HUES64 (cell line): ENCODE measurements at regions not wholly inside any gene's neighbourhood (a gene's known extent, or its start where the extent isn't known, plus 50 kb on each side); places are given as distances from the start of the nearest gene placed in this dataset.

Experiments used
- H3K27ac ChIP-seq: 2 replicates; pipeline ENCODE4 v1.7.0; 2013; ENCODE audit warnings: low read depth, low read length, inconsistent platforms
- H3K27me3 ChIP-seq: 2 replicates; pipeline ENCODE4 v1.6.1; 2013; ENCODE audit warnings: mild to moderate bottlenecking, low read length; ENCODE audit not compliant: insufficient read depth
- H3K36me3 ChIP-seq: 2 replicates; pipeline ENCODE4 v1.6.1; 2013; ENCODE audit warnings: mild to moderate bottlenecking, low read length; ENCODE audit not compliant: insufficient read depth
- H3K4me1 ChIP-seq: 2 replicates; pipeline ENCODE4 v1.6.1; 2013; ENCODE audit warnings: mild to moderate bottlenecking, low read length, moderate library complexity; ENCODE audit not compliant: insufficient read depth
- H3K4me3 ChIP-seq: 2 replicates; pipeline ENCODE4 v1.5.1; 2013; ENCODE audit warnings: mild to moderate bottlenecking, low read length, moderate library complexity
- H3K9ac ChIP-seq: 2 replicates; pipeline ENCODE4 v1.6.1; 2013; ENCODE audit warnings: mild to moderate bottlenecking, low read depth, low read length
- H3K9me3 ChIP-seq: 2 replicates; pipeline ENCODE4 v1.6.1; 2013; ENCODE audit warnings: low read depth, low read length; ENCODE audit not compliant: insufficient read depth
- WGBS: fragments of 150-250, 120-280 bp; methylation state at CpG from one replicate; pipeline ENCODE4 v1.1.7; 2013; ENCODE audit warnings: missing lambda C conversion rate; 5-methylcytosine and 5-hydroxymethylcytosine counted together

DNA sequence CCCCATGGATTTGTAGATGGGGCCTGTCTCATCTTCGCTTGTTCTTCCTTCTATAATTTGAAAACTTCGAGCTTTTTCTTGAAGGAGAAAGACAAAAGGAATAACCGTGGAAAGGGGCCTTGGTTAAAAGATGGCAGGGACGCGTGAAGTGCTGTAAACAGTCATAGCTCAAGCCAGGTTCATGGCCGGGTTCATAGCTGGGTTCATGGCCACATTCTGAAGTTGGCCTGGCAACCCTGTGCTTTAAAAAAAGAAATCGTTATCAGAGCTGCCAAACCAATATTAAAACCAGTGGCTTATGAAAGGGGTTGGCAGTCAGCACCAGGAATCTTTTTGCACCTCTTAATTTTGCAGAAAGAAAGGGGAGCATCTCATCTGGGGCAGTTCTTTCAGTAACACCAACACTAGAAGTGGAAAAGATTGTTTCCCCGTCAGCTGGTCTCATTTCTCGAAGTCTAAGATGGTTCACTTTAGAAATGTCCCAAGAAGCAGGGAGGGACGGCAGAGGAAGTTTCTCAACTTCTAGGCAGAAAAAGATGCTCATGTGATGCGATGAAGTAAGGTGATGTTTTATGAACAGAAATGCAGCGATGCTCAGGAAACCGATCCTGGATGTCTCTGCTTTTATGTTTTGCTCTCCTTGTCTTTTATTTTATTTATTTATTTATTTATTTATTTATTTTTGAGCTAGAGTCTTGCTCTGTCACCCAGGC, 193.1 kb upstream of the TBX3 start:
- no peak overlapping the region for H3K4me3 ChIP-seq
- WGBS, result 96% methylated on average over 12 of the region's 13 CpGs
- H3K27me3 ChIP-seq, result no peaks in the 10 kb centered on the region
- H3K4me1 ChIP-seq, result no peaks in the 10 kb centered on the region
- H3K36me3 ChIP-seq, result no peaks in the 10 kb centered on the region
- H3K27ac ChIP-seq, result no peak overlapping the region
- H3K9ac ChIP-seq, result no peak overlapping the region
- H3K9me3 ChIP-seq, result no peaks in the 10 kb centered on the region

DNA sequence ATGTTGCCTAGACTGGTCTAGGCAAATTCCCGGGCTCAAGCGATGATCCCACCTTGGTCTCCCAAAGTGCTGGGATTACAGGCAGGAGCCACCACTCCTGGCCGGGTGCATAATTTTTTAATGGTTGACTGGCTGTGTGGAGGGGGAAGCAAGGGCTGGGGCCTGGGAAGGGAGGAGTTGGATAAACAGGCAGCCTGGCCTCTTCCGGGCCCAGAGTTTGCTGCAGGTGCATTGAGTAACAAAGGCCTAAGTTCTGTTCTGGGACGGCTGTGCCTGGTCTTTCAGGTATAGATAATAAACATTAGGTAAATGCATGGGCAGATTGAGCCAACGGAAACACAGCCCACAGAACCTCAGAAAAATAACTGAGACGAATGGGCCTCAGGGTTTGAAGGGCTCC, 191.3 kb upstream of the TBX3 start:
- no peak overlapping the region for H3K9ac ChIP-seq
- H3K4me1 ChIP-seq, result no peaks in the 10 kb centered on the region
- H3K27ac ChIP-seq, result no peak overlapping the region
- no peaks in the 10 kb centered on the region for H3K27me3 ChIP-seq
- no peaks in the 10 kb centered on the region for H3K9me3 ChIP-seq
- H3K36me3 ChIP-seq, result no peaks in the 10 kb centered on the region
- no peak overlapping the region for H3K4me3 ChIP-seq
- 91% methylated on average over 7 of the region's 7 CpGs for WGBS

DNA sequence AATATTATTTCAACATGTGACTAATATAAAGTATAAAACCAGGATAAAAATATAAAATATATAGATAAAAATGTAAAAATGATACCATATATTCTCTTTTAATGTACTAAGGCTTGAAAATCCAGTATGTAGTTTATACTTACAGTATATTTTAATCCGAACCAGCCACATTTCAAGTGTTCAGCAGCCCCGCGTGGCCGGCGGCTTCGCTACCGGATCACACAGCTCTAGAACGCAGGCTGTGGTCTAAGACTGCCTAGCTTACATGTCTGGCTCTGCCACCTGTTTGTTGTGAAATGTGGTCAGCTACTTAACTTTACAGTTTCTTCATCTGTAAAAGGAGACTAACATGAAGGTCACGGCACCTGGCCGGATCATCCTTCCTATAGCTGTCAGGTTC, 189.7 kb upstream of the TBX3 start:
- Histone ChIP-seq H3K4me1 (no peaks in the 10 kb centered on the region), H3K9me3 (no peaks in the 10 kb centered on the region)

DNA sequence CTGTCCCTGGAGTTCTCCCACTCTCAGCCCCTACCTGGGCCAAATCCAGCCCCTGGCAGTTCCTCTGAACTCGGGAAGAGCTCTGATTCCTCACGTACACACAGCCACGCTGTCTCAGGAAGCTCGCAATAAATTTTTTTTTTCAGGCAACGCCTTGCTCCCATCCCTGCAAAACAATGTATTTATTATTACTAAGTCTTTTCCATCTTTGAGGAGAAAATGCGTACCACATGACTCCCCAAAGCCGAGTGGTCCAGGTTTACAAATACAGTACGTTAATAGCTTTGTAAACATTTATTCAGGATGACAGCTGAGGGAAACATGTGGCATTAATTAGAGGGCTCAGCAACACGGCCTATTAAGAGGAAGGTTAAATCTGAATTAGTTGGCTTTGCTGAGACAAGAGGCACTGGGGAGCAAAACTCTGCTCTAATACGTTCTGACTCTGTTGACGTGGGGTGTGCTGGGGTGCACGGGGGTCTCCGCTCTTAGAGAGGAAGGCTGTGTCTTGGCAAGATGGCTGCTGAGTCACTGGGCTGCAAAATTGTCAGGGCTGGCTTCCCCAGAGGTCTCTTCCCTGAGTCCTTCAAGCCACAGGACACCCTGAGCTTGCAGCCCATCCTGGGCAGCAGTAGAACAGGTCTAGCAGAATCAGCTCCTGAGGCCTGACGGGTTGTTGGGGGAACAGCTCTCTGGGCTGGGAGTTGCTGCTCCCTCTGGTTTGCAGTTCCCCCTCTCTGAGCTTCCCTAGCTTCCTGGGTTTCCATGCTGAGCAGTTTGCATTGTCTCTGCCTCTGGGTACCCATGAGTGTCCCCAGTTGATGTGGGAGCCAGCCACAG, 185.2 kb upstream of the TBX3 start:
- 87% methylated on average over 14 of the region's 14 CpGs for WGBS

More for the DNA sequence above, 189.7 kb upstream of the TBX3 start:
- Histone ChIP-seq H3K27ac (no peak overlapping the region), H3K36me3 (no peaks in the 10 kb centered on the region), H3K4me3 (no peak overlapping the region), H3K27me3 (no peaks in the 10 kb centered on the region), H3K9ac (no peak overlapping the region)
- whole genome bisulfite sequencing, result 97% methylated on average over 10 of the region's 10 CpGs

DNA sequence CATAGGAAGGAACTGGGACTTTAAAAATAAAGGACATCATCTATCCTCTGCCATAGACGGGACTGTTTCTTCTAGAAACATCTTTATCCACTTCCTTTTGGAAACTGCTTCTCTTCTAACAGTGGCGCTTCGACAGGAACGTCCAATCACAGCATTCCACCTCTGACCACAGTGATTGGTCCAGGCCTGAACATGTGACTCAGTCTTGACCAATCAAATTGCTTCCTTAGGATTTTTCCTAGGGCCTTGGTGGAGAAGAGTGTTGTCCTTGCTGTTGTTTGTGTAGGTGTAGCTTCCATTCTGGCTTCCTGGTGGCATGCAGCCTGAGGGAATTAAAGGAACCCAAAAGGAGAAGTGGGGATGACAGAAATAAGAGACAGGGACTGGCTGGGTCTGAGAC, 182.4 kb upstream of the TBX3 start:
- Histone ChIP-seq H3K27ac (no peak overlapping the region), H3K4me1 (peaks cover 12% of the 10 kb centered on the region), H3K36me3 (no peaks in the 10 kb centered on the region), H3K4me3 (no peak overlapping the region), H3K27me3 (no peaks in the 10 kb centered on the region), H3K9ac (no peak overlapping the region), H3K9me3 (peaks cover 3% of the 10 kb centered on the region; the same call in 1 of the 2 replicates)
- WGBS, result 94% methylated on average over 4 of the region's 4 CpGs

More for the DNA sequence above, 185.2 kb upstream of the TBX3 start:
- Histone ChIP-seq H3K27ac (no peak overlapping the region), H3K4me3 (no peak overlapping the region), H3K4me1 (peaks cover 12% of the 10 kb centered on the region), H3K9me3 (peaks cover 3% of the 10 kb centered on the region; the same call in 1 of the 2 replicates), H3K36me3 (no peaks in the 10 kb centered on the region), H3K9ac (no peak overlapping the region), H3K27me3 (no peaks in the 10 kb centered on the region)

DNA sequence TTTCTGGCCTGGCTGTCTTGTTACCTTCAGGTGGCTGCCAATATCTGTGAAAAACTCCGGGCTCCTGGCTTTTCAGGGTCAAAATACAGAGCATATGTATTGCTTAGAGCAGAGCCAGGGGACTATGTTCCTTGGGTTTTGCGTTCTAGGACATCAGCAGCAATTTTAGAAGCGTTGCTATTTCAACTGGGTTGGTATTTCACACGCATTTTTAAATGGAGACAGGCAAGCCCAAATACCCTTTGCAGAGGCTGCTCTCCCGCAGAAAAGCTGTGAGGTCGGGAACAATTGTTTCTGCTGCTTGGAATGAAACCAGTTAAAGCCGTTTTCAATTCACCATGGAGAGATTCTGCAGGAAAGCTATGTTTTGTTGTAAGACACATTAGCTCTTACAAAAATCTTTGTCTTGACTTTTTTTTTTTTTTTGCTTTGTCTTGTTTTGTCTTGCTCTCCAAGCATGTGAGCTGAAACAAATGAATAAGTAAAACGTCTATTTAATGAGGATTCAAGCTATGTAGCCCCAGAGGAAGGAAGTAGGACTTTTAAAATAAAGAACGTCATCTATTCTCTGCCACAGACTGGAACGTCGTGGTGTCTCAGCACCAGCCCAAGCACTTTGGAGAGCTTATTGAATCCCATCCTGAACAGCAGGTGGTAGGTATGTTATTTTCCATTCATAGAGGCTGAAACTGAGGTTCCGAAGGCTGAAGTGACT, 181.0 kb upstream of the TBX3 start:
- Histone ChIP-seq H3K9ac (peak overlapping the region; percentile 33; the same call in 1 of the 2 replicates), H3K4me3 (no peak overlapping the region), H3K27ac (0 out of 2 replicates have a peak overlapping the region, but pooled peaks have one; percentile 27), H3K4me1 (peaks cover 12% of the 10 kb centered on the region), H3K36me3 (no peaks in the 10 kb centered on the region), H3K9me3 (peaks cover 3% of the 10 kb centered on the region; the same call in 1 of the 2 replicates), H3K27me3 (no peaks in the 10 kb centered on the region)
- 41% methylated on average over 12 of the region's 12 CpGs for WGBS

DNA sequence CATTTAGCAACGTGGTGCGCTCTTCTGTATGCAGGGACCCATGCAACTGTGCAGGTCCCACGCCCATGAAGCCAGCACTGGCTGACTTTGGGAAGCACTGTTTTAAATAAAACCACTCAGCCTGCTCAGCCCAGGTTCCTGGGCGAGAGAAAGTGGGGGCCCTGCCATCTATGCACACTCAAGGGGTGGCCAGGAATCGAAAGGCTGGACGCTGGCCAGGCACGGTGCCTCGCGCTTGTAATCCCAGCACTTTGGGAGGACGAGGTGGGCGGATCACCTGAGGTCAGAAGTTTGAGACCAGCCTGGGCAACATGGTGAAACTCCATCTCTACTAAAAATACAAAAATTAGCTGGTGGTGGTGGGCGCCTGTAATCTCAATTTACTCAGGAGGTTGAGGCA, 179.9 kb upstream of the TBX3 start:
- Histone ChIP-seq H3K36me3 (no peaks in the 10 kb centered on the region), H3K9me3 (peaks cover 3% of the 10 kb centered on the region; the same call in 1 of the 2 replicates), H3K4me3 (no peak overlapping the region), H3K27me3 (no peaks in the 10 kb centered on the region), H3K9ac (no peak overlapping the region), H3K4me1 (peaks cover 12% of the 10 kb centered on the region), H3K27ac (no peak overlapping the region)
- 94% methylated on average over 12 of the region's 12 CpGs for WGBS

DNA sequence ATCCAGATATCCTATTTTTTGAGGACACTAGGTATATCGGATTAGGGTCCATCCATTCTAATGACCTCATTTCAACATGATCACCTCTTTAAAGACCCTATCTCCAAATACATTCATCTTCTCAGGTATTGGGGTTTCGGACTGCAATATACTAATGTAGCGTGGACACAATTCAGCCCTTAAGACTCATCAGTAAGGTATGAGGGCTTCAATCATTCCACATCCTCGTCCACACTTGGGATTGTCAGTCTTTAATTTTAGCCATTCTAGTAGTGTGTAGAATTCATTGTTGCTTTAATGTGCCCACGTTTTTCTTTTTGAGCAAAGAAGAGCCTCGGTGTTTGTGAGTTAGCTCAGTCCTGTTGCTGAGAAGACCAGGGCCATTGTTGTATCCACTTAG, 177.0 kb upstream of the TBX3 start:
- H3K9ac ChIP-seq, result no peak overlapping the region
- H3K27me3 ChIP-seq, result no peaks in the 10 kb centered on the region
- no peaks in the 10 kb centered on the region for H3K36me3 ChIP-seq
- H3K9me3 ChIP-seq, result no peaks in the 10 kb centered on the region
- peaks cover 12% of the 10 kb centered on the region for H3K4me1 ChIP-seq
- WGBS, result 97% methylated on average over 6 of the region's 6 CpGs
- H3K27ac ChIP-seq, result no peak overlapping the region
- no peak overlapping the region for H3K4me3 ChIP-seq

DNA sequence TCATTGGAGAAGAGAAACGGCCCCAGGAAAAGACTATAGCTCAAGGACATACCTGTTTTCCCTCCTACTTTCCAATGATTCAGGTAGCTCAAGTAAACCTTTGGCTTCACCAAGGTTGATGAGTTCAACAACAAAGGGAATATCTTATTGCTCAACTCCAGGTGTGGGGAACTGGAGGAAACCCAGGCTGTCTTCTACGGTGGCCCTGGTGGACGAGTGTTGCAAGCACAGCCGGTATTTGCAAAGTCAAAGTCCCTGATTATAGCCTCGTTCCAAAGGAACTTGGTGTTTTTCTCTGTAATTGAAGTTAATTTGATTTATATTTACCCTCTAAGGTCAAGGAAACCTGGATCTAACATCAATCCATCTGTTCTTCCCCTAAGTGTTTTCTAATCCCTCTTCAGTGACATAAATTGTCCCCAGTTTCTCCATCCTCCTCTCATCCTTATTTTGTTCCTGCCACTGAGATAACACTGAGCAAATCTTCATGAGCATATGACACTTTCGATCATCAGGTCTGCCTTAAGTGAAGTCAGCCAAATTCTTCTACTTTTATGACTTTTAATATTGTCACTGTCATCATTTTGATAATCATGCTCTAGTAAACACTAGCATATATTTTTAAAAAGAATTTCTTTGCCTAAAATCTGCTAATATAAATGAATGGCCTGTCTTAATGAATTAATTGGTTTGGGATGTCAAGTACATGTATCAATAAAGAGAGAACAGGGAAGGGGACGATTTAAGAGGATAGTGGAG, 174.6 kb upstream of the TBX3 start:
- Histone ChIP-seq H3K27me3 (no peaks in the 10 kb centered on the region), H3K4me3 (no peak overlapping the region)
- 89% methylated on average over 7 of the region's 7 CpGs for WGBS

DNA sequence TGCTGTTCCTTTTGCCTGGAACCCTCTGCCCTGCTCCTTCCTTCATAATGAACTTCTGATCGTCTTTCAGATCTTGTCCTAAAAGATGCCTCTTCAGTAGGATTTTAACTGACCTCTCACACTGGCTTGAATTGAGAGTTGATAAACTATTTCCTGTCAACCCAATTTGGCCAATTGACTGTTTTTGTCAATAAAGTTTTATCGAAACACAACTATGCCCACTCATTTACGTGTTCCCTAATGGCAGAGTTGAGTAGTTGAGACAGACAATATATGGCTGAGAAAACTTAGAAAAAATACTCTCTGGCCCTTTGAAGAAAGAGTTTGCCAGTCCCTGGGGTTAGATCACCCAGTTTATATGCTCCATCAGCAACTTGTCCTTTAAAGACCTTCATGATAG, 171.7 kb upstream of the TBX3 start:
- H3K27ac ChIP-seq, result no peak overlapping the region
- H3K36me3 ChIP-seq, result no peaks in the 10 kb centered on the region
- 98% methylated on average over 2 of the region's 3 CpGs for WGBS
- H3K9ac ChIP-seq, result no peak overlapping the region
- H3K9me3 ChIP-seq, result no peaks in the 10 kb centered on the region
- no peaks in the 10 kb centered on the region for H3K27me3 ChIP-seq
- no peaks in the 10 kb centered on the region for H3K4me1 ChIP-seq
- no peak overlapping the region for H3K4me3 ChIP-seq

More for the DNA sequence above, 174.6 kb upstream of the TBX3 start:
- H3K27ac ChIP-seq, result no peak overlapping the region
- H3K4me1 ChIP-seq, result no peaks in the 10 kb centered on the region
- no peak overlapping the region for H3K9ac ChIP-seq
- H3K36me3 ChIP-seq, result no peaks in the 10 kb centered on the region
- H3K9me3 ChIP-seq, result no peaks in the 10 kb centered on the region
